ENCODE measurements at regions not wholly inside any gene's neighbourhood (a gene's known extent, or its start where the extent isn't known, plus 50 kb on each side); places are given as distances from the start of the nearest gene placed in this dataset.

GRCh38 chr1:194043984-194044755 lies 857.8 kb upstream of the B3GALT2 start:
- FAIRE-seq = no peak
- Histone ChIP-seq H3K79me2 (ENCODE audit: control insufficient read depth, insufficient read depth, low read length) (no peaks in the 10 kb centered on the region), H3K27ac (ENCODE audit: extremely low read depth, low read depth, low read length) (no peak overlapping the region), H3K36me3 (ENCODE audit: control insufficient read depth, insufficient read depth, low read length) (no peaks in the 10 kb centered on the region), H3K9me1 (ENCODE audit: control insufficient read depth, insufficient read depth, low read length) (no peaks in the 10 kb centered on the region), H3K9ac (ENCODE audit: insufficient read depth in 1 of 2, low read depth in 2 of 2, low read length in 2 of 2) (no peak overlapping the region), H4K20me1 (replicated peaks; ENCODE audit: control insufficient read depth, insufficient read depth, low read length) (no peaks in the 10 kb centered on the region), H3K27me3 (ENCODE audit: control insufficient read depth in 2 of 2, insufficient read depth in 2 of 2, low read length in 2 of 2) (no peaks in the 10 kb centered on the region), H3K4me2 (ENCODE audit: insufficient read depth, low read length) (no peak overlapping the region), H3K4me1 (replicated peaks in 1 of 2; ENCODE audit: control insufficient read depth in 2 of 2, insufficient read depth in 2 of 2, low read length in 2 of 2) (no peaks in the 10 kb centered on the region), H3K9me3 (replicated peaks; ENCODE audit: control insufficient read depth, insufficient read depth, low read depth, low read length) (no peaks in the 10 kb centered on the region; the same call in none of the 2 replicates), H2AFZ (ENCODE audit: low read depth, low read length) (no peak overlapping the region), H3K4me3 (no peak overlapping the region)
- intact Hi-C loops (cut with micrococcal nuclease) (no loop called here), in situ Hi-C loops (cut with MboI) (no loop called here)
- TF ChIP-seq ZNF274 (IDR thresholded peaks at IDR 0.05; ENCODE audit: borderline replicate concordance, low read depth, low read length) (no peak), ZBTB34 (CRISPR knock-in tag; IDR thresholded peaks at IDR 0.05) (no peak), GABPB1 (CRISPR knock-in tag; IDR thresholded peaks at IDR 0.05) (no peak), RBM14 (IDR thresholded peaks at IDR 0.05; ENCODE audit: borderline replicate concordance, insufficient read depth, low read depth, low read length) (no peak), SREBF1 (IDR thresholded peaks at IDR 0.05; ENCODE audit: borderline replicate concordance, low read depth, low read length) (no peak), MXI1 (IDR thresholded peaks at IDR 0.05; ENCODE audit: low read depth, low read length) (no peak), MYBL2 (IDR thresholded peaks at IDR 0.05; ENCODE audit: low read depth) (no peak), MYBL2 (CRISPR knock-in tag; IDR thresholded peaks at IDR 0.05; ENCODE audit: borderline replicate concordance) (no peak), E4F1 (CRISPR knock-in tag; IDR thresholded peaks at IDR 0.05; ENCODE audit: borderline replicate concordance) (no peak)
- TF ChIP-seq, protein P1, sequence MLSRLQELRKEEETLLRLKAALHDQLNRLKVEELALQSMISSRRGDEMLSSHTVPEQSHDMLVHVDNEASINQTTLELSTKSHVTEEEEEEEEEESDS (CRISPR knock-in tag; IDR thresholded peaks at IDR 0.05) = no peak
- ChIA-PET POLR2A (interaction anchor here (0.6 kb wide), 1 partner anchor 234 kb away, joined by 3 read pairs; no protein-coding TSS in a partner anchor), CTCF (ENCODE audit: low intra/inter-chr PET ratio) (no interaction called here)
- no peak for ATAC-seq
- WGBS (ENCODE audit: insufficient coverage, low coverage, missing lambda C conversion rate) = 0% methylated on average over 5 of the region's 5 CpGs
- DNase-seq (ENCODE audit: extremely low read depth in 1 of 4, low spot score in 3 of 4) = no peak
- BruUV-seq (replicated peaks) = no TSS peak

Measured in K562 (cell line).